Nephron (organoid): ENCODE measurements at regions not wholly inside any gene's neighbourhood (a gene's known extent, or its start where the extent isn't known, plus 50 kb on each side); places are given as distances from the start of the nearest gene placed in this dataset.
A peak's percentile ranks its signal among the peaks of the same experiment; 100 is the strongest.

ENCODE experiments used
- H3K27ac Mint-ChIP-seq, 3 experiments: 2 replicates each; pipeline ENCODE4 v1.8.0; 2020; ENCODE audit warnings: mixed read lengths in 3 of 3, mild to moderate bottlenecking in 2 of 3, moderate library complexity in 1 of 3
- H3K27me3 Mint-ChIP-seq: 2 replicates; pipeline ENCODE4 v1.8.0; 2021; ENCODE audit warnings: low read depth, mild to moderate bottlenecking, moderate library complexity, mixed read lengths
- H3K36me3 Mint-ChIP-seq: 2 replicates; pipeline ENCODE4 v1.8.0; 2020; ENCODE audit warnings: low read depth, mixed read lengths
- H3K4me1 Mint-ChIP-seq: 2 replicates; pipeline ENCODE4 v1.8.0; 2020; ENCODE audit warnings: mixed read lengths
- H3K4me3 Mint-ChIP-seq, 3 experiments: 2 replicates each; pipeline ENCODE4 v1.8.0; 2020; ENCODE audit warnings: mild to moderate bottlenecking in 3 of 3, mixed read lengths in 3 of 3, moderate library complexity in 2 of 3
- H3K9me3 Mint-ChIP-seq: 2 replicates; pipeline ENCODE4 v1.8.0; 2020; ENCODE audit warnings: mixed read lengths
- TF ChIP-seq, protein P1 (sequence below), 3 experiments: fragments of 200-600 bp; sonication (generic); IDR thresholded peaks; one replicate each; pipeline ENCODE4 v1.5.0; 2021; ENCODE audit warnings: antibody characterized with exemption in 3 of 3; ENCODE audit not compliant: unreplicated experiment in 3 of 3

GRCh38 chr21:16402752-16403151, 673.0 kb downstream of the USP25 start:
- Mint-ChIP-seq H3K4me1 (peaks cover 4% of the 10 kb centered on the region), H3K27me3 (no peaks in the 10 kb centered on the region), H3K4me3 (no peak overlapping the region), H3K36me3 (peaks cover 66% of the 10 kb centered on the region), H3K9me3 (peaks cover 20% of the 10 kb centered on the region), H3K27ac (no peak overlapping the region)
- TF ChIP-seq, protein P1, sequence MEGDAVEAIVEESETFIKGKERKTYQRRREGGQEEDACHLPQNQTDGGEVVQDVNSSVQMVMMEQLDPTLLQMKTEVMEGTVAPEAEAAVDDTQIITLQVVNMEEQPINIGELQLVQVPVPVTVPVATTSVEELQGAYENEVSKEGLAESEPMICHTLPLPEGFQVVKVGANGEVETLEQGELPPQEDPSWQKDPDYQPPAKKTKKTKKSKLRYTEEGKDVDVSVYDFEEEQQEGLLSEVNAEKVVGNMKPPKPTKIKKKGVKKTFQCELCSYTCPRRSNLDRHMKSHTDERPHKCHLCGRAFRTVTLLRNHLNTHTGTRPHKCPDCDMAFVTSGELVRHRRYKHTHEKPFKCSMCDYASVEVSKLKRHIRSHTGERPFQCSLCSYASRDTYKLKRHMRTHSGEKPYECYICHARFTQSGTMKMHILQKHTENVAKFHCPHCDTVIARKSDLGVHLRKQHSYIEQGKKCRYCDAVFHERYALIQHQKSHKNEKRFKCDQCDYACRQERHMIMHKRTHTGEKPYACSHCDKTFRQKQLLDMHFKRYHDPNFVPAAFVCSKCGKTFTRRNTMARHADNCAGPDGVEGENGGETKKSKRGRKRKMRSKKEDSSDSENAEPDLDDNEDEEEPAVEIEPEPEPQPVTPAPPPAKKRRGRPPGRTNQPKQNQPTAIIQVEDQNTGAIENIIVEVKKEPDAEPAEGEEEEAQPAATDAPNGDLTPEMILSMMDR (IDR thresholded peaks at IDR 0.05; ENCODE audit: unreplicated experiment in 3 of 3), result no peak

DNA sequence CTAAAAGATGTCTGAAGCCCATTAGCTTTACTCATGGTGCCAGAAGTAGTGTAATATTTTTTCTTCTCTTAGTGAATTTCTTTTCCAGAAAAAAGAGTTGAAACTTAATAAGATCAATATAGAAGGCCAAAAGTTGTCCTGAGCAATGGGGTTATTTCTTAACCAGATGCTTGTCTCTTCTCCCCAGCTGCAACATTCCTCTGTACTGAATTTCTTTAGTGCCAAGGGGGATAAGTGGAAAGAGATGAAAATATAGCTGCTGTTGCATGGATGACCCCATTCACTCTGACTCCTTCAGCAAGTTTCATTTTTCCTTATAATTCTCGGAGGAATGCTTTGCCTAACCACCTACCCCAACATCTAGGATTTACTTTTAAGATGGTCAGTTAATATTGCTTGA, 675.0 kb downstream of the USP25 start:
- TF ChIP-seq, protein P1 (IDR thresholded peaks at IDR 0.05; ENCODE audit: unreplicated experiment in 3 of 3), result no peak
- no peak overlapping the region for H3K4me3 Mint-ChIP-seq
- H3K27me3 Mint-ChIP-seq, result no peaks in the 10 kb centered on the region
- H3K4me1 Mint-ChIP-seq, result peaks cover 4% of the 10 kb centered on the region
- peak overlapping the region in 1 of 3 experiments; percentile 62 for H3K27ac Mint-ChIP-seq
- peaks cover 58% of the 10 kb centered on the region for H3K36me3 Mint-ChIP-seq
- H3K9me3 Mint-ChIP-seq, result peaks cover 17% of the 10 kb centered on the region

DNA sequence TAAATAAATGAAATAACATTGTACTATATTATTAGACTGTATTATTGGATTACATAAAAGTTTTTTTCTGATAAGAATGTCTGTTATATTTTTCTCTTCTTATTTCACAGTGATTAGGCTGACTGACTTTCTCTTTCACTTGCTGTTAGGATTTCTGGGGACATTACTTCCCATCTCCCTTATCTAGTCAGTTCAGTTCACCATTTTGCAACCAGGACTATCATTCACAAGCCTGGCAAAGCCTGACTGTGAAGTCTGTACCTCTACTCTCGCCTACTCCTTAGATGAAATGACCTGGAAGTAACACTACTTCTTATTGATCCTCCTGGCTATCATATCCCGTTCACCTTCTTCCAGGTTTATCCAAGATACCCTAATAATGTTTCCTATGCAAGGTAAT, 676.6 kb downstream of the USP25 start:
- Mint-ChIP-seq H3K4me3 (no peak overlapping the region), H3K36me3 (peaks cover 48% of the 10 kb centered on the region), H3K9me3 (peaks cover 19% of the 10 kb centered on the region), H3K27me3 (no peaks in the 10 kb centered on the region), H3K4me1 (peaks cover 4% of the 10 kb centered on the region), H3K27ac (no peak overlapping the region)
- TF ChIP-seq, protein P1 (IDR thresholded peaks at IDR 0.05; ENCODE audit: unreplicated experiment in 3 of 3), result no peak

DNA sequence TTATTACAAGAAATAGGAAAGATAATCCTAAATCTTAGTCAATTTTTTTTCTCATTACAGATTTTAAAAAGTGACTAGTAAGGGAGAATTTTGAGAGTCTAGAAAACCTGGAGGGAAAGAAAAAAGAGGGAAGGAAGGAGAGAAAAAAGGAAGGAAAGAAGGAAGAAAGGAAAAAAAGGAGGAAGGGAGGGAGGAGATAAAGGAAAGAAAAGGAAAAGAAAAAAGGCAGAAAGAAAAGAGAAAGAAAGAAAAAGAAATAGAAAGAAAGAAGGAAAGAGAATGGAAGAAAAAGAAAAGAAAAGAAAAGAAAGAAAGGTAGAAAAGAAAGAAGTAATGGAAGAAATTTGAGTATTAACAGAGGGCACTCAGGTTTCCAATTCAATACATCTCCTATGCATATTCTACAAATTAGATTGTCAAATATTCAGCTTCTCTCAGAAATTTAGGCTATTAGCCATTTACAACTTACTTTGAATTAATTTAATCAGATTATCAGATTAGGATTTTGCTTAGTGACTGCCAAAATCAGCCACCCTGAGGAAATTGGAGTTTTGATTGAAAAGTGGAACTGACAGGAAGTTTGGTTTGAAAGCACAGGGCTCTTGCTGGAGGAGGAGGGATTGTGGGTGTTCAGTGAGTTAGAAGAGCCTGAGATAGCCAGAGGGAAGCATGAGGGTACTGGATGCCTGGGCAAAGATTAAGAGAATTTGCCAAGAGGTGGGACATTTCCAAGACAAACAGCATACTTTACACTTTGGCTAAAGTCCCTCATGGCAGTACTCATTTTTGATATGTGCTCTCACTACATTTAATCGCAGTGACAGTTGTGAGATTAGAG, 677.8 kb downstream of the USP25 start:
- peaks cover 46% of the 10 kb centered on the region for H3K36me3 Mint-ChIP-seq
- peak overlapping the region; percentile 55 to 71 (median 64) for H3K27ac Mint-ChIP-seq
- H3K9me3 Mint-ChIP-seq, result peaks cover 19% of the 10 kb centered on the region
- H3K4me3 Mint-ChIP-seq, result no peak overlapping the region
- TF ChIP-seq, protein P1 (IDR thresholded peaks at IDR 0.05; ENCODE audit: unreplicated experiment in 3 of 3), result no peak
- peaks cover 4% of the 10 kb centered on the region for H3K4me1 Mint-ChIP-seq
- no peaks in the 10 kb centered on the region for H3K27me3 Mint-ChIP-seq

- peaks cover 20% of the 10 kb centered on the region for H3K9me3 Mint-ChIP-seq
- no peaks in the 10 kb centered on the region for H3K27me3 Mint-ChIP-seq
- TF ChIP-seq, protein P1 (IDR thresholded peaks at IDR 0.05; ENCODE audit: unreplicated experiment in 3 of 3), result no peak
- no peak overlapping the region for H3K4me3 Mint-ChIP-seq
- H3K4me1 Mint-ChIP-seq, result peaks cover 4% of the 10 kb centered on the region
- peak overlapping the region; percentile 25 to 71 (median 28) for H3K27ac Mint-ChIP-seq
- peaks cover 44% of the 10 kb centered on the region for H3K36me3 Mint-ChIP-seq
Measured at GRCh38 chr21:16408280-16408679, 678.5 kb downstream of the USP25 start.

DNA sequence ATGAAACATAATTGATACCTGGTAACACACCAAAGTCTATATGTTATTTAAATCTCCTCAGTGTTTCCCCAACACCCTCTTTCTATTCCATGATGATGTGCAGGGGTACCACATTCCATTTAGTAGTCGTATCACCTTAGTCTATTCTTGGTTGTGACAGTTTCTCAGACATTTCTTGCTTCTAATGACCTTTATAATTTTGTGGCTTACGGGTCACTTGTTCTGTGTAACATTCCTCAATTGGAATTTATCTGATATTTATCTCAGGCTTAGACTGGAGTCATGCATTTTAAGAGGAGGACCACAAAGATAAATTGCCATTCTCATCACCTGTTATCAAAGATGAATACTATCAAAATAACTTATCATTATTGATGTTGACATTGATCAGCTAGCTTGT, 679.6 kb downstream of the USP25 start:
- TF ChIP-seq, protein P1 (IDR thresholded peaks at IDR 0.05; ENCODE audit: unreplicated experiment in 3 of 3), result no peak
- peaks cover 14% of the 10 kb centered on the region for H3K9me3 Mint-ChIP-seq
- H3K4me3 Mint-ChIP-seq, result no peak overlapping the region
- no peaks in the 10 kb centered on the region for H3K27me3 Mint-ChIP-seq
- peaks cover 4% of the 10 kb centered on the region for H3K4me1 Mint-ChIP-seq
- H3K36me3 Mint-ChIP-seq, result peaks cover 37% of the 10 kb centered on the region
- no peak overlapping the region for H3K27ac Mint-ChIP-seq
